ENCODE measurements at regions not wholly inside any gene's neighbourhood (a gene's known extent, or its start where the extent isn't known, plus 50 kb on each side); places are given as distances from the start of the nearest gene placed in this dataset.

DNA sequence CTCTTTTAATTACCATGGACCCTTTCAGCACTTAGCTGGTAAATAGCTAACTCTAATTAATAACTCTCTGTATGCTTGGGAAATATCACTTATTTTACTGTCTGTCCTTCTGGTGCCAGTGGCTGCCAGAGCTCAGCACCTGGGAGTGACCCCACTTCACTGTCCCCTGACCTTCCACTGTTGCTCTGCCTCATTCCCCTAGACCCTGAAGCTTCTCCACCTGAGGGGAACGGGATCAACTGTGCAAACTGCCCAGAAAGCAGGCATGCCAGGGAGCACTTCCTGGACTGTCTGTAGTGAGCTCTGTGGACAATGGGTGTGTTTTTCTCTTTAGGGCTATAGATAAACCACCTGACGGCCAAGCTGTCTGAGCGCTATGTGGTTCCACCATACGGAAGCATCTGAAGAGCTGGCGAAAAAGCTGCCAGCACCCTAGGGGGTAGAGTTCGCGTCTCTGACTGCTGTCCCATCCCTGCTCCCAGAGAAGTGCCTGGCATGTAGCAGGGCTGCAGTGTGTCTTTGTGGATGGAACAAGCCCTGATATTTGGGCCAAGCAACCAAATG, 106.3 kb upstream of the FOXA2 start:
- ChIA-PET POLR2A (no interaction called here), CTCF (interaction anchor here (0.6 to 6.4 kb wide), 27 partner anchors 8 to 752 kb away, joined by 3 to 100 read pairs (median 5); no protein-coding TSS in a partner anchor), RAD21 (ENCODE audit: unreplicated experiment) (interaction anchor here (0.8 to 1.5 kb wide), 9 partner anchors 9 to 650 kb away, joined by 3 to 6 read pairs (median 3); no protein-coding TSS in a partner anchor), SMC1A (ENCODE audit: uncharacterized antibody, unreplicated experiment) (interaction anchor here (1.8 to 5.1 kb wide), 8 partner anchors 10 to 510 kb away, joined by 4 to 32 read pairs (median 8); no protein-coding TSS in a partner anchor)
- no peak for ATAC-seq
- FAIRE-seq: no peak
- H3K9ac ChIP-seq (ENCODE audit: control insufficient read depth, insufficient read depth, low read length): no peak overlapping the region
- no peak overlapping the region for H3K27ac ChIP-seq (ENCODE audit: control insufficient read depth, insufficient read depth)
- in situ Hi-C loops (cut with MboI): loop anchor here (5.0 to 10.0 kb wide), 2 partner anchors 554 to 652 kb away; no protein-coding TSS in a partner anchor
- intact Hi-C loops (cut with micrococcal nuclease; ENCODE audit: unreplicated experiment): loop anchor here (1.0 to 10.0 kb wide), 4 partner anchors 284 to 914 kb away; partner anchors contain the start of gene CST9
- no peak overlapping the region for H2AFZ ChIP-seq (ENCODE audit: control insufficient read depth, low read depth, low read length)
- H3K79me2 ChIP-seq (ENCODE audit: control insufficient read depth, insufficient read depth, low read length): no peaks in the 10 kb centered on the region
- WGBS (ENCODE audit: insufficient coverage, insufficient replicate concordance, low lambda C conversion rate, missing lambda C conversion rate): 61% methylated on average over 7 of the region's 7 CpGs
- H3K27me3 ChIP-seq (replicated peaks in 1 of 2; ENCODE audit: control insufficient read depth in 2 of 2, insufficient read depth in 2 of 2, low read length in 1 of 2): no peaks in the 10 kb centered on the region
- no peaks in the 10 kb centered on the region; the same call in 2 of the 3 replicates for H3K9me3 ChIP-seq (replicated peaks; ENCODE audit: control insufficient read depth, insufficient read depth, low read length)
- no peak overlapping the region for H3K4me3 ChIP-seq
- H3K36me3 ChIP-seq (ENCODE audit: control insufficient read depth in 2 of 2, insufficient read depth in 2 of 2, low read length in 1 of 2): no peaks in the 10 kb centered on the region
- no peaks in the 10 kb centered on the region for H3K4me1 ChIP-seq (ENCODE audit: control insufficient read depth, insufficient read depth, low read length)
- BruUV-seq (replicated peaks): no TSS peak
- H4K20me1 ChIP-seq (ENCODE audit: control insufficient read depth, insufficient read depth): no peaks in the 10 kb centered on the region
- no peak overlapping the region for H3K4me2 ChIP-seq (ENCODE audit: control insufficient read depth, insufficient read depth)
- DNase-seq (ENCODE audit: low read depth, low spot score): no peak
- TF ChIP-seq PKNOX1 (IDR thresholded peaks at IDR 0.05): no peak
- no peak for TF ChIP-seq NFYA (IDR thresholded peaks at IDR 0.05; ENCODE audit: borderline replicate concordance, low read depth, low read length)
- no peak for TF ChIP-seq CHD2 (IDR thresholded peaks at IDR 0.05; ENCODE audit: borderline replicate concordance, low read depth, low read length)
- TF ChIP-seq HSF1 (IDR thresholded peaks at IDR 0.05; ENCODE audit: low read depth, low read length): no peak
- TF ChIP-seq BACH1 (IDR thresholded peaks at IDR 0.05; ENCODE audit: borderline replicate concordance): no peak
- no peak for TF ChIP-seq POLR2AphosphoS2 (IDR thresholded peaks at IDR 0.05; ENCODE audit: low read depth, low read length)
- no peak for TF ChIP-seq RELB (IDR thresholded peaks at IDR 0.05; ENCODE audit: low read depth)
- TF ChIP-seq RBBP5 (conservative IDR thresholded peaks at IDR 0.05): no peak
- no peak for TF ChIP-seq CBX3 (IDR thresholded peaks at IDR 0.05; ENCODE audit: borderline replicate concordance, low read depth)
- no peak for TF ChIP-seq USF1 (IDR thresholded peaks at IDR 0.05; ENCODE audit: borderline replicate concordance, extremely low read length, insufficient read depth, low read depth, low read length)
- no peak for TF ChIP-seq POLR2A (IDR thresholded peaks at IDR 0.05; ENCODE audit: low read depth, low read length)
- TF ChIP-seq SMC3 (IDR thresholded peaks at IDR 0.05; ENCODE audit: borderline replicate concordance, low read length): no peak
- TF ChIP-seq SRF (IDR thresholded peaks at IDR 0.05; ENCODE audit: low read depth in 2 of 2, low read length in 2 of 2): no peak
- TF ChIP-seq, protein P1, sequence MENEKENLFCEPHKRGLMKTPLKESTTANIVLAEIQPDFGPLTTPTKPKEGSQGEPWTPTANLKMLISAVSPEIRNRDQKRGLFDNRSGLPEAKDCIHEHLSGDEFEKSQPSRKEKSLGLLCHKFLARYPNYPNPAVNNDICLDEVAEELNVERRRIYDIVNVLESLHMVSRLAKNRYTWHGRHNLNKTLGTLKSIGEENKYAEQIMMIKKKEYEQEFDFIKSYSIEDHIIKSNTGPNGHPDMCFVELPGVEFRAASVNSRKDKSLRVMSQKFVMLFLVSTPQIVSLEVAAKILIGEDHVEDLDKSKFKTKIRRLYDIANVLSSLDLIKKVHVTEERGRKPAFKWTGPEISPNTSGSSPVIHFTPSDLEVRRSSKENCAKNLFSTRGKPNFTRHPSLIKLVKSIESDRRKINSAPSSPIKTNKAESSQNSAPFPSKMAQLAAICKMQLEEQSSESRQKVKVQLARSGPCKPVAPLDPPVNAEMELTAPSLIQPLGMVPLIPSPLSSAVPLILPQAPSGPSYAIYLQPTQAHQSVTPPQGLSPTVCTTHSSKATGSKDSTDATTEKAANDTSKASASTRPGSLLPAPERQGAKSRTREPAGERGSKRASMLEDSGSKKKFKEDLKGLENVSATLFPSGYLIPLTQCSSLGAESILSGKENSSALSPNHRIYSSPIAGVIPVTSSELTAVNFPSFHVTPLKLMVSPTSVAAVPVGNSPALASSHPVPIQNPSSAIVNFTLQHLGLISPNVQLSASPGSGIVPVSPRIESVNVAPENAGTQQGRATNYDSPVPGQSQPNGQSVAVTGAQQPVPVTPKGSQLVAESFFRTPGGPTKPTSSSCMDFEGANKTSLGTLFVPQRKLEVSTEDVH (IDR thresholded peaks at IDR 0.05; ENCODE audit: low read depth, partially characterized antibody): no peak

Data from GM12878 (cell line).